Endothelial cell of umbilical vein (primary cell): ENCODE measurements at regions not wholly inside any gene's neighbourhood (a gene's known extent, or its start where the extent isn't known, plus 50 kb on each side); places are given as distances from the start of the nearest gene placed in this dataset.

Experiments
- BruUV-seq: library from RNA; stranded (reverse); fragments of 400-500 nt; replicated peaks from 2 replicates; lab custom pipeline; 2021; lab: Mats Ljungman, UMichigan
- CTCF ChIA-PET: fragments of 300-600, 350-600 bp; sonication (Branson Sonifier 250); formaldehyde crosslinking; loops from one replicate; lab custom pipeline; 2021; ENCODE audit warnings: antibody characterized with exemption, inconsistent platforms; lab: Charles Lee
- POLR2A ChIA-PET: fragments of 300-600, 350-600 bp; sonication (Branson Sonifier 250); formaldehyde crosslinking; loops from one replicate; lab custom pipeline; 2021; ENCODE audit warnings: antibody characterized with exemption, inconsistent platforms; lab: Charles Lee
- DNase-seq: peaks from one replicate; pipeline ENCODE4 v3.0.0-alpha.2; 2011; ENCODE audit warnings: low read depth, low spot score
- FAIRE-seq: peaks from 2 replicates; lab custom pipeline; 2011; peaks lifted over from hg19 to GRCh38; lab: Jason Lieb, UNC
- H2AFZ ChIP-seq: 2 replicates; pipeline ENCODE4 v1.6.0; 2012; ENCODE audit warnings: low read depth, low read length, control low read depth, inconsistent platforms
- H3K27ac ChIP-seq: 2 replicates; pipeline ENCODE4 v1.5.1; 2011; ENCODE audit warnings: low read depth, mild to moderate bottlenecking, control low read depth, low read length, moderate library complexity; ENCODE audit not compliant: insufficient read depth
- H3K27me3 ChIP-seq, 2 experiments: 2 replicates each; pipeline versions ENCODE4 v1.6.0 to v1.6.1; 2011; ENCODE audit warnings: low read length in 2 of 2, mixed read lengths in 1 of 2; ENCODE audit not compliant: control insufficient read depth in 2 of 2, insufficient read depth in 2 of 2
- H3K36me3 ChIP-seq, 2 experiments: 2 replicates in 1 of 2; 3 replicates in 1 of 2; pipeline ENCODE4 v1.5.1; 2011; ENCODE audit warnings: low read length in 2 of 2, mild to moderate bottlenecking in 1 of 2, moderate library complexity in 1 of 2; ENCODE audit not compliant: control insufficient read depth in 2 of 2, insufficient read depth in 2 of 2; ENCODE audit errors: extremely low read depth in 1 of 2
- H3K4me1 ChIP-seq: 3 replicates; pipeline ENCODE4 v1.5.1; 2011; ENCODE audit warnings: mild to moderate bottlenecking, low read length; ENCODE audit not compliant: control insufficient read depth, insufficient read depth; ENCODE audit errors: extremely low read depth
- H3K4me2 ChIP-seq: 2 replicates; pipeline ENCODE4 v1.6.1; 2011; ENCODE audit warnings: low read length, control low read depth, mixed read lengths; ENCODE audit not compliant: insufficient read depth
- H3K4me3 ChIP-seq, 3 experiments: fragments of 200-600 bp in 1 of 3; sonication (generic), shearing (Covaris generic) in 1 of 3; replicated peaks in 1 of 3; 2 replicates each; pipeline ENCODE4 v1.5.1; 2011 to 2016; ENCODE audit warnings: control low read depth in 3 of 3, low read length in 3 of 3, mild to moderate bottlenecking in 2 of 3, inconsistent platforms in 1 of 3, low read depth in 1 of 3, moderate library complexity in 1 of 3; ENCODE audit not compliant: insufficient read depth in 1 of 3
- H3K79me2 ChIP-seq: 2 replicates; pipeline ENCODE4 v1.6.0; 2012; ENCODE audit warnings: low read length, inconsistent platforms; ENCODE audit not compliant: control insufficient read depth, insufficient read depth
- H3K9ac ChIP-seq: replicated peaks from 2 replicates; pipeline ENCODE3; 2011; ENCODE audit warnings: low read length, control low read depth; ENCODE audit not compliant: insufficient read depth; ENCODE audit errors: extremely low read depth
- H3K9me1 ChIP-seq: replicated peaks from 3 replicates; pipeline ENCODE4 v1.6.0; 2011; ENCODE audit warnings: mild to moderate bottlenecking, low read length; ENCODE audit not compliant: control insufficient read depth, insufficient read depth; ENCODE audit errors: extremely low read depth
- H3K9me3 ChIP-seq: replicated peaks from 2 replicates; pipeline ENCODE4 v1.5.1; 2012; ENCODE audit warnings: low read length, inconsistent platforms; ENCODE audit not compliant: control insufficient read depth, insufficient read depth
- H4K20me1 ChIP-seq: replicated peaks from 2 replicates; pipeline ENCODE3; 2011; ENCODE audit warnings: mild to moderate bottlenecking, low read length; ENCODE audit not compliant: control insufficient read depth, insufficient read depth; ENCODE audit errors: extremely low read depth
- EZH2 ChIP-seq: IDR thresholded peaks from 2 replicates; pipeline ENCODE4 v1.6.1; 2012; ENCODE audit warnings: borderline replicate concordance, low read depth, mild to moderate bottlenecking, moderate library complexity, low read length, inconsistent platforms; ENCODE audit not compliant: severe bottlenecking
- FOS ChIP-seq: IDR thresholded peaks from 2 replicates; pipeline ENCODE4 v1.6.1; 2011; ENCODE audit warnings: mild to moderate bottlenecking, low read length, moderate library complexity, borderline replicate concordance; ENCODE audit not compliant: insufficient read depth
- GATA2 ChIP-seq: IDR thresholded peaks from 2 replicates; pipeline ENCODE4 v1.7.0; 2011; ENCODE audit warnings: low read depth, mild to moderate bottlenecking, moderate library complexity, mixed read lengths, low read length; ENCODE audit not compliant: insufficient read length, insufficient read depth
- JUN ChIP-seq: IDR thresholded peaks from 2 replicates; pipeline ENCODE4 v1.6.1; 2011; ENCODE audit warnings: borderline replicate concordance, low read depth; ENCODE audit not compliant: insufficient read length, insufficient read depth
- MYC ChIP-seq: IDR thresholded peaks from one replicate; pipeline ENCODE4 v1.6.1; 2011; ENCODE audit warnings: mild to moderate bottlenecking, low read depth, low read length
- POLR2A ChIP-seq: IDR thresholded peaks from 2 replicates; pipeline ENCODE4 v1.6.1; 2012; ENCODE audit warnings: low read depth, mild to moderate bottlenecking, control low read depth, low read length
- POLR2AphosphoS5 ChIP-seq: IDR thresholded peaks from 2 replicates; pipeline ENCODE4 v1.6.1; 2012; ENCODE audit warnings: low read depth, mild to moderate bottlenecking, control low read depth, low read length, moderate library complexity; ENCODE audit not compliant: insufficient read depth
- dilution Hi-C: fragments of 300-500 bp; cut with MboI; formaldehyde crosslinking; loops from one replicate; pipeline ENCODE4 v1.15.0; 2019; ENCODE audit warnings: low sequenced_read_pairs; ENCODE audit not compliant: extremely low pct_ligation_motif_present
- intact Hi-C: fragments of 100-400 bp; cut with micrococcal nuclease; formaldehyde crosslinking; loops from one replicate; pipeline ENCODE4 v1.10.0; 2022
- TF ChIP-seq, protein P1 (sequence below): IDR thresholded peaks from 2 replicates; pipeline ENCODE4 v1.6.1; 2011; ENCODE audit not compliant: insufficient read depth, insufficient read length
- TF ChIP-seq, protein P2 (sequence below), 2 donors: IDR thresholded peaks; 1 replicate in 1 of 2; 2 replicates in 1 of 2; pipeline ENCODE4 v1.5.1; 2011; ENCODE audit warnings: low read length in 2 of 2, mild to moderate bottlenecking in 2 of 2, moderate library complexity in 2 of 2, control low read depth in 1 of 2, inconsistent platforms in 1 of 2, low read depth in 1 of 2; ENCODE audit not compliant: insufficient read depth in 1 of 2; ENCODE audit errors: extremely low read depth in 1 of 2

DNA sequence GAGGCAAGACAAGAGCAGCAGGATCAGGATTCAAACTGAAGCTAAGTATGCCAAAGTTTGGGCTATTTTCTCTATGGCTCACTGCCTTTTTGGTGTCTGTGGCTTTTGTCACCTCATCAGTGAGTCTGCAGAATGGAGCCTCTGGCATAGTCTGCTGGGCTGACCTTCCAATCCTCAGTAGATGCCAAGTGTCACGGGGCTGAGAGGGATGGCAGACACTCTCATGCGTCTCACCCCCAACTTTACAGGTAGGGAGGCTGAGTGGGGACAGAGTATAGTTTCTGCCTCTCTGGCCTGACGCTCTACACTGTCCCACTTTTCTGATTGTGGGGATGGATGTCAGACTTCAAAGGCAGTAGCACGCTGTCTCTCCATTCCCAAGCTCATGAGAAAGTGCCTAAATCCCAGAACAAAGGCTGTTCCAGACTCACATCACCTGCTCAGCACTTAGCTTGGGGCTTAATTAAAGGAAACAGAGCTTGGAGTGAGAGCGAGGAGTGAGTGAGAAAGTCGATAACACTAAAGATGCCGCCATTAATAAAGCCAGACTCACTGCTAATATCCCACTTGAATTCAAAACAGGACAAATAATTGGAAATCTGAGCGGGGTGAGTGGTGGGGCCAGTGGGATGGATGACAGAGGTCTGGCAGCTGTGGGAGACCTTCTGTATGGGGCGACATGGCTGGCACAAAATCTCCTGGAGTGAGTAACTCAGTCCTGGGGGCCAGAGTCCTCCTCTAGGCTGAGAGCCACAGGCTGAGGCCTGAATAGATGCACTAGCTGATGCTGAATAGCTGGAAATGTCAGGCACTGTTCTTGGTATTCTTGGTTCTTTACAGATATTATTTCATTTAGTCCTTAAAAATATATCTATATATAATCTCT is 78.4 kb upstream of the MRPS22 start:
- Histone ChIP-seq H3K9ac (no peak overlapping the region), H2AFZ (no peak overlapping the region), H3K4me2 (no peak overlapping the region), H3K79me2 (no peaks in the 10 kb centered on the region), H4K20me1 (no peaks in the 10 kb centered on the region), H3K36me3 (no peaks in the 10 kb centered on the region), H3K27ac (no peak overlapping the region), H3K4me3 (no peak overlapping the region), H3K9me3 (no peaks in the 10 kb centered on the region), H3K4me1 (no peaks in the 10 kb centered on the region), H3K27me3 (no peaks in the 10 kb centered on the region), H3K9me1 (no peaks in the 10 kb centered on the region)
- ChIA-PET POLR2A (no interaction called here), CTCF (no interaction called here)
- intact Hi-C loops, result no loop called here
- no peak for TF ChIP-seq POLR2AphosphoS5
- TF ChIP-seq FOS, result no peak
- TF ChIP-seq MYC, result no peak
- TF ChIP-seq, protein P1, sequence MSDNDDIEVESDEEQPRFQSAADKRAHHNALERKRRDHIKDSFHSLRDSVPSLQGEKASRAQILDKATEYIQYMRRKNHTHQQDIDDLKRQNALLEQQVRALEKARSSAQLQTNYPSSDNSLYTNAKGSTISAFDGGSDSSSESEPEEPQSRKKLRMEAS, result no peak
- TF ChIP-seq EZH2, result no peak
- no peak for TF ChIP-seq GATA2
- TF ChIP-seq POLR2A, result no peak
- TF ChIP-seq, protein P2, sequence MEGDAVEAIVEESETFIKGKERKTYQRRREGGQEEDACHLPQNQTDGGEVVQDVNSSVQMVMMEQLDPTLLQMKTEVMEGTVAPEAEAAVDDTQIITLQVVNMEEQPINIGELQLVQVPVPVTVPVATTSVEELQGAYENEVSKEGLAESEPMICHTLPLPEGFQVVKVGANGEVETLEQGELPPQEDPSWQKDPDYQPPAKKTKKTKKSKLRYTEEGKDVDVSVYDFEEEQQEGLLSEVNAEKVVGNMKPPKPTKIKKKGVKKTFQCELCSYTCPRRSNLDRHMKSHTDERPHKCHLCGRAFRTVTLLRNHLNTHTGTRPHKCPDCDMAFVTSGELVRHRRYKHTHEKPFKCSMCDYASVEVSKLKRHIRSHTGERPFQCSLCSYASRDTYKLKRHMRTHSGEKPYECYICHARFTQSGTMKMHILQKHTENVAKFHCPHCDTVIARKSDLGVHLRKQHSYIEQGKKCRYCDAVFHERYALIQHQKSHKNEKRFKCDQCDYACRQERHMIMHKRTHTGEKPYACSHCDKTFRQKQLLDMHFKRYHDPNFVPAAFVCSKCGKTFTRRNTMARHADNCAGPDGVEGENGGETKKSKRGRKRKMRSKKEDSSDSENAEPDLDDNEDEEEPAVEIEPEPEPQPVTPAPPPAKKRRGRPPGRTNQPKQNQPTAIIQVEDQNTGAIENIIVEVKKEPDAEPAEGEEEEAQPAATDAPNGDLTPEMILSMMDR (IDR thresholded peaks at IDR 0.05; ENCODE audit: extremely low read depth in 1 of 2, insufficient read depth in 1 of 2, low read depth in 1 of 2, low read length in 2 of 2), result no peak
- TF ChIP-seq JUN, result no peak
- dilution Hi-C loops, result no loop called here
- no peak for DNase-seq
- no TSS peak for BruUV-seq
- FAIRE-seq, result no peak
